GM12874 (cell line): ENCODE measurements at regions not wholly inside any gene's neighbourhood (a gene's known extent, or its start where the extent isn't known, plus 50 kb on each side); places are given as distances from the start of the nearest gene placed in this dataset.

ENCODE experiments used
- CTCF ChIP-seq: IDR thresholded peaks from 2 replicates; pipeline ENCODE4 v1.5.1; 2011; ENCODE audit warnings: low read depth, mild to moderate bottlenecking, control low read depth, low read length, moderate library complexity; ENCODE audit not compliant: insufficient read depth

DNA sequence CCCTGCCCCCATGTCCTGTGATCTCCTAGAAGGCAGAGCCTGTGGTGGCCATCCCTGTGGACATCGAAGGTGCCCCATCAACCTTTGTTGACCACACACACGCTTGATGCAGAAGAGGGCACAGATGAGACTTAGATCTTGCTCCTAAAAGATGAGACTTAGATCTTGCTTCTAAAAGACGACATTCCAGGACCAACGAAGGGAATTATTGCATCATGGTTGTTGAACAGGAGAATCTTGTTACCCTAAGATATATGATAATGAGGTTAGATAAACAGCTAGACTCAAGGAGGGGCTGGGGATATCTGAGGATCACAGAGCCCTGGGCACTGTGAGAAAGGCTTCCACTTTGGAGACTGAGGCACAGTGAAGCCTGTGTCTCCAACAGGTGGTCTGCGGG, 91.1 kb upstream of the WSCD2 start:
- no peak for TF ChIP-seq CTCF

- TF ChIP-seq CTCF = no peak
Measured at GRCh38 chr12:108039794-108040193, 89.3 kb upstream of the WSCD2 start.

DNA sequence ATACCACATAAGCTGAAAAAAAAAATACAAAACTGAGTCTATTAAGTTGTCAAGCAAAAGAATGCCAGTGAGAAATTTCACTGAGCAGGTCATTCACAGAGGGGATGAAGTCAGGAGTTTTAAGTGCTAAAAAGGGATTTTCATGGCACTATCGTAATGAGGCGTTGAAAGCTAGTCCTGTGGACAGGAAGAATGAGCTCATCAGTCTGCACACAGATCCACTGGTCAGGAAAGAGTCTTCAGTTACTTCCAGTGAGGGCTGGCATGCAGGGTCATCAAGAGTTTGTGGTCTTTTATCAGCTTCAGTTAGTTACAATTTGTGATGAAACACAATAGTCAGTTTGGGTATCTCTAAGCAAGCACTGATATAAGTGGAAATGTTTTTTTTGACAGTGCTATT, 88.1 kb upstream of the WSCD2 start:
- TF ChIP-seq CTCF = no peak

DNA sequence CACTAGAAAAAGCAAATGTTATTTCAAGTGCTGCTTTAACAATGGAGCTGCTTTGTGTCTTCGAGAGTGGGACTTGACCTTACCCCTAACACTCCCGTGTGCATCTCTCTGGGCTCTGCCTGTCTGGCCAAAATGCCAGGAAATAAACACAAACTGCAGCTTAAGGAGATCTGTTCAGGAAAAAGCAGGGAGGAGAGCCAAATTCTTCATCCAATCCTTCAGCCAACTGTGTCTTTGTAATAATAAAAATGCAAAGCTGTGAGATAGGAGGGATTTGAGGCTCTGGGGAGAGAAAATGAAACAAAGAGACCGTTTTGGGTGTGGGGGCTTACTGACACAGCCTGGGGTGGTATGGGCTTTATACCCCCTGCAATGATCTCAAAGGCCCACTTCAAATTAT, 85.8 kb upstream of the WSCD2 start:
- no peak for TF ChIP-seq CTCF

DNA sequence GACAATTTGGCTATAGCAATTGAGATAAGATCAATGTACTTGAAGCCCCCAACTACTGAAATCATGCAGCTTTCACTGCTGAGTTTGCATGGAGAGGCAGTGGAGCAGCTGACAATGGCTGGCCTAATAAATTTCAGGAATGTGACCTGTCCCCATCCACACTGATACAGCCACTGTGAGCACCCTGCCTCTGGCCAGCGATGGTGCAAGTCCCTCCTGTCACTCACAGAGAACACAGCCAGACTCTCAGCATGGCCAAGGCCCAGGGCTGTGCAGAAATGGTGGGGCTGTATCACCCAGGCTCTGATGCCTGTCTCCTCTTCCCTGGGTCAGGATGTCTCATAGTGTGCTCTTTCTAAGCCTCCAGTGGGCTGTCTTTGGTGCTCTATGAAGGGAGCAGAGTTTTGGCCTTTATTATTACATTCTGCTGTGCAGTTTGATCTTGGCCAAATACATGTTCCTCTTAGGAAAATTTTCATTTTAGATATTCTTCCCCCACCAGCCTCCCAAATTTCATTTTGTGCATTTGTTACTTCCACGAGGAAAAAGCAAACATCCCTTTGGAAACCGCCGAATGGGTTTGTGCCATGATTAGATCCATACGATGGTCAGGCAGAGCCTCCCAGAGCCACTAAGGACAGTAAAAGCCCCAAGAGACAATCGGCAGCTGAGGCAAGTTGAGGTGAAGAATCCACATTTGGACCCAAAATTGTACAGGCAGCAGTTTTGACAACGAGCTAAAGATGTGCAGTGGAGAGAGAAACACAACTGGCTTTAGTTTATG, 85.1 kb upstream of the WSCD2 start:
- TF ChIP-seq CTCF = no peak

DNA sequence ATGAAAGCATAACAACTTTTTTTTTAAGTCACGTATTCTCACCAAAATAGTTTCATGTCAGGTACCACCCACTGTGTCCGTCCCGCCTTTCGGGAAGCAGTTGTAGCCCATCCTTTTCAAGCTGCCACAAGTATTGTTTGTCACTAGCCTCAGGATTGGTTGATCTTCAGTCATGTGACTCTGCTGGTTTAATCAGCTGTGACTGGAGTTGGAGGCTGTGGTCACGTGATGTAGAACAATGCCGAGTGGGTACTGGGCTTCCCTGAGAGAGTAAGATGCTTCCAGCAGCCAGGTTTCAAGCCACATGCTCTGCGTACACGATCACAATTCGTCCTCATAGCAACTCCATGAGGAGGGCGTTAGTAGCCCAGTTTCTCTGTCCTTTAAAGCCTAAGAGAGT, 83.0 kb upstream of the WSCD2 start:
- TF ChIP-seq CTCF = no peak

GRCh38 chr12:108046650-108047049, 82.4 kb upstream of the WSCD2 start:
- no peak for TF ChIP-seq CTCF

DNA sequence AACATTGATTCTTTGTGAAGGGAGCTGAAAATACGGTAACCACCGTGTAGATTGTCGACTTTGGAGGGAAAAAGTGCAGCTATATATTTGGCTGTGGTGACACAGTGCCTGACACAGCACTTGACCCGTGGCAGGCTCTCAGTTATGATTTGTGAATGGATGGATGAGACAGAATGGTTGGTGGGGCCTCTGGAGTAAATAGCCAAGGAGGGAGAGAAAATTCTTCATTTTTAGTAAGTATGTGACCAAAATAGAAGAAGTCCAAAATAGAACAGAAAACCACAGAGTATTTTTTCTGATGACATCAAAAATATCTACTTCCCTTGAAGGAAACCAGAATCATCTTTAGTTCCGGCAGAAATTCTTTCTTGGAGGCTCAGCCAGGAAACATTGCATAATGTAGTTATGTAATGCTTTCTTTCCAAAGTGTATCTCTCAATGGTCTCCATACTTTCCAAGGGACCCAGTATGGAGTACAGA, 82.0 kb upstream of the WSCD2 start:
- no peak for TF ChIP-seq CTCF
